PC-9 (cell line): ENCODE measurements at regions not wholly inside any gene's neighbourhood (a gene's known extent, or its start where the extent isn't known, plus 50 kb on each side); places are given as distances from the start of the nearest gene placed in this dataset.

ENCODE experiments used
- BruUV-seq: library from RNA; stranded (reverse); fragments of 400-500 nt; replicated peaks from 2 replicates; lab custom pipeline; 2021; lab: Mats Ljungman, UMichigan
- CTCF ChIA-PET: fragments of 300-600 bp; sonication (Branson Sonifier 250); formaldehyde crosslinking; loops from one replicate; lab custom pipeline; 2022; ENCODE audit warnings: antibody characterized with exemption; lab: Charles Lee
- POLR2A ChIA-PET: fragments of 300-600 bp; sonication (Branson Sonifier 250); formaldehyde crosslinking; loops from one replicate; lab custom pipeline; 2022; ENCODE audit warnings: antibody characterized with exemption; ENCODE audit not compliant: unreplicated experiment; lab: Charles Lee
- DNase-seq, 2 experiments: peaks; one replicate each; pipeline versions ENCODE4 v3.0.0 to v3.0.0-alpha.2; 2015 to 2022; ENCODE audit warnings: mixed read lengths in 1 of 2
- H2AFZ ChIP-seq: fragments of 200-600 bp; sonication (generic); 2 replicates; pipeline ENCODE4 v1.8.1; 2017; ENCODE audit warnings: antibody characterized with exemption
- H3F3A ChIP-seq: fragments of 200-600 bp; sonication (generic); 2 replicates; pipeline ENCODE4 v1.8.1; 2017; ENCODE audit warnings: antibody characterized with exemption, mild to moderate bottlenecking, low read depth; ENCODE audit not compliant: insufficient read depth
- H3K27ac ChIP-seq: fragments of 200-600 bp; sonication (generic); 2 replicates; pipeline ENCODE4 v1.6.1; 2016; ENCODE audit warnings: mixed run types
- H3K27me3 ChIP-seq: fragments of 200-600 bp; sonication (generic); 2 replicates; pipeline ENCODE4 v1.6.1; 2016; ENCODE audit warnings: low read depth, mixed run types; ENCODE audit not compliant: insufficient read depth
- H3K36me3 ChIP-seq: fragments of 200-600 bp; sonication (generic); 2 replicates; pipeline ENCODE4 v1.6.1; 2016; ENCODE audit warnings: low read depth, mixed run types
- H3K4me1 ChIP-seq: fragments of 200-600 bp; sonication (generic); replicated peaks from 2 replicates; pipeline ENCODE4 v1.6.1; 2016; ENCODE audit warnings: mixed run types; ENCODE audit not compliant: insufficient read depth
- H3K4me2 ChIP-seq: fragments of 200-600 bp; sonication (generic); 2 replicates; pipeline ENCODE4 v1.6.1; 2017; ENCODE audit warnings: mixed run types
- H3K4me3 ChIP-seq: fragments of 200-600 bp; sonication (generic); 2 replicates; pipeline ENCODE4 v1.6.1; 2016; ENCODE audit warnings: mixed run types
- H3K79me2 ChIP-seq: fragments of 200-600 bp; sonication (generic); 2 replicates; pipeline ENCODE4 v1.6.1; 2017; ENCODE audit warnings: low read depth, mixed run types
- H3K9me2 ChIP-seq: fragments of 200-600 bp; sonication (generic); 2 replicates; pipeline ENCODE4 v1.8.1; 2017; ENCODE audit warnings: mild to moderate bottlenecking; ENCODE audit not compliant: insufficient read depth
- H3K9me3 ChIP-seq: fragments of 200-600 bp; sonication (generic); 2 replicates; pipeline ENCODE4 v1.8.1; 2016; ENCODE audit warnings: low read depth; ENCODE audit not compliant: insufficient read depth
- H4K20me1 ChIP-seq: fragments of 200-600 bp; sonication (generic); 2 replicates; pipeline ENCODE4 v1.8.1; 2017; ENCODE audit not compliant: insufficient read depth
- EZH2 ChIP-seq: fragments of 200-600 bp; sonication (generic); IDR thresholded peaks from 2 replicates; pipeline ENCODE4 v1.8.0; 2017; ENCODE audit warnings: antibody characterized with exemption, low read depth
- intact Hi-C: fragments of 100-400 bp; cut with micrococcal nuclease; formaldehyde crosslinking; loops from one replicate; pipeline ENCODE4 v1.10.0; 2022; ENCODE audit not compliant: unreplicated experiment
- TF ChIP-seq, protein P1 (sequence below): fragments of 200-600 bp; sonication (generic); conservative IDR thresholded peaks from 2 replicates; pipeline ENCODE4 v1.6.1; 2017; ENCODE audit warnings: mixed run types, antibody characterized with exemption, mild to moderate bottlenecking, moderate library complexity

DNA sequence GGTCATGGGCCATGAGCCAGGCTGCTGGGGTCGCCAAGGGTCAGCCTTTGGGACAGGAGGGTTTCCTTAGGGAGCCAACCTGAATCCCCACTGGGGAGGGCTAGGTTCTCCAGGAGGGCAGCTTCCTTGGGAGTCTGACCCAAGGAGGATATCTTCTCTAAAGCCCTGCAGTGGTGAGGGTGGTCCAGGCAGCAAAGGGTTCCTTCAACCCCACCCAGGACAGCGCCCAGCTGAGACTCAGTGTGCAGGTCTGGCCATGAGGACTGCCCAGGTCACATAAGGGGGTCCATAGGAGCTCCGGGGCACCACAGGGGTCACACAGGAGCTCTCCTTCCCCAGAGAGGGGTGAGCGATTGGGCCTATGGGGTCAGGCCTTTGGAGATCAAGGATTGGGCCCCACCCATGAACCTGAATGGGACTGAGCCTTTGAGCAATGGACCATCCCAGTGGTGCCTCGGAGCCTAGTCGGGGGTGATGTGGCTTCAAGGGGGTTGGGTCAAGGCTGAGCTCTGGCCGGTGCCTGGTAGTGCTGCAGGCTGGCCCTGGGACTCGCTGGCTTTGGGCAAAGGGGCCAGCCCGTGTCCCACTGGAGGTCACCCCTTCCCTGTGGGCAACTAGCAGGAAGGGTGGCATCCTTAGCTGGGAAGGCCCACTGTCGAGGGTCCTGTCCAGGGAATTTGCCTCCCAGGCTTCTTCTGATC lies 216.5 kb downstream of the SNRPN start:
- no peaks in the 10 kb centered on the region for H3F3A ChIP-seq
- TF ChIP-seq, protein P1, sequence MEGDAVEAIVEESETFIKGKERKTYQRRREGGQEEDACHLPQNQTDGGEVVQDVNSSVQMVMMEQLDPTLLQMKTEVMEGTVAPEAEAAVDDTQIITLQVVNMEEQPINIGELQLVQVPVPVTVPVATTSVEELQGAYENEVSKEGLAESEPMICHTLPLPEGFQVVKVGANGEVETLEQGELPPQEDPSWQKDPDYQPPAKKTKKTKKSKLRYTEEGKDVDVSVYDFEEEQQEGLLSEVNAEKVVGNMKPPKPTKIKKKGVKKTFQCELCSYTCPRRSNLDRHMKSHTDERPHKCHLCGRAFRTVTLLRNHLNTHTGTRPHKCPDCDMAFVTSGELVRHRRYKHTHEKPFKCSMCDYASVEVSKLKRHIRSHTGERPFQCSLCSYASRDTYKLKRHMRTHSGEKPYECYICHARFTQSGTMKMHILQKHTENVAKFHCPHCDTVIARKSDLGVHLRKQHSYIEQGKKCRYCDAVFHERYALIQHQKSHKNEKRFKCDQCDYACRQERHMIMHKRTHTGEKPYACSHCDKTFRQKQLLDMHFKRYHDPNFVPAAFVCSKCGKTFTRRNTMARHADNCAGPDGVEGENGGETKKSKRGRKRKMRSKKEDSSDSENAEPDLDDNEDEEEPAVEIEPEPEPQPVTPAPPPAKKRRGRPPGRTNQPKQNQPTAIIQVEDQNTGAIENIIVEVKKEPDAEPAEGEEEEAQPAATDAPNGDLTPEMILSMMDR: no peak
- TF ChIP-seq EZH2: no peak
- CTCF ChIA-PET: no interaction called here
- DNase-seq: no peak
- no peaks in the 10 kb centered on the region for H3K27me3 ChIP-seq
- H3K9me3 ChIP-seq: no peaks in the 10 kb centered on the region
- H3K36me3 ChIP-seq: no peaks in the 10 kb centered on the region
- BruUV-seq: no TSS peak
- no peak overlapping the region for H3K27ac ChIP-seq
- H4K20me1 ChIP-seq: no peaks in the 10 kb centered on the region
- no peaks in the 10 kb centered on the region for H3K9me2 ChIP-seq
- intact Hi-C loops: no loop called here
- H3K4me1 ChIP-seq: no peaks in the 10 kb centered on the region
- no peak overlapping the region for H2AFZ ChIP-seq
- H3K4me2 ChIP-seq: no peak overlapping the region
- no peak overlapping the region for H3K4me3 ChIP-seq
- no peaks in the 10 kb centered on the region for H3K79me2 ChIP-seq
- POLR2A ChIA-PET: no interaction called here

DNA sequence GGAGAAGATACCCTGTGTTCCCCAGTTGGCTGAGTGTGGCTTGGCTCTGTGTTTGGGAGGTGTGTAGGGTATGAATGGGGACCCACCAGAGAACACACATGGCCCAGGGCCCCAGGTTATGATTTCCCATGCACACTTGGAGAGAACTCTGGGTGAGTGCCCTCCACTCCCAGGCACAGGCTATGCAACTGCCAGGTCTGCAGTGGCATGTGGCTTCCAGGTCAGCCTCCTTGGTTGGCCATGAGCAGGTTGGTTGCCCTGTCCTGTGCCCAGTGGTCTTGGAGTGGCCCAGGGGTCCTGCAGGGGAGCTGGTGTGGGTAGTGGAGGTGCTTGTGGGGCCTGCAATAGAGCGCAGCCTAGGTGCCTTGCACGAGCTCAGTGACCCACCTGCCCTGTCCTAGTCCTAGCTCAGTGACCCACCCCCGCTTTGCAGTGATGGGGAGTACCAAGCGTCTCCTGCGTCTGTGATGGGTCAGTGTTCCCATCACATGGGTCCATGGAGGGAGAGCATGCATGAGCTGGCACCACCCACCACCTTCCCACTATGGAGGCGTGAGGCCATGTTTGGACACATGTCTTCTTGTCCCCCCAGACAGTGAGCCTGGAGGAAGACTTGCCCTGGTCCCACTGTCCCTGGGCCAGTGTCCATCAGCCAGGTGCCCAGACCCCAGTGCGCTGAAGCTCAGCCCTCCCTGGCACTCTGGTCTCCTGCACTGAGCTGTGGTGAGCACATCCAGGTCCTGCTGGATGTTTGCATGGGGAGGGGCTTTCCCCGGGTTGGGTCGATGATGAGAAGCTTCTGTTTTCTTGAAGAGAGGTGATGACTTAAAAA lies 217.3 kb downstream of the SNRPN start:
- no peak for TF ChIP-seq EZH2
- TF ChIP-seq, protein P1: no peak
- POLR2A ChIA-PET: no interaction called here

DNA sequence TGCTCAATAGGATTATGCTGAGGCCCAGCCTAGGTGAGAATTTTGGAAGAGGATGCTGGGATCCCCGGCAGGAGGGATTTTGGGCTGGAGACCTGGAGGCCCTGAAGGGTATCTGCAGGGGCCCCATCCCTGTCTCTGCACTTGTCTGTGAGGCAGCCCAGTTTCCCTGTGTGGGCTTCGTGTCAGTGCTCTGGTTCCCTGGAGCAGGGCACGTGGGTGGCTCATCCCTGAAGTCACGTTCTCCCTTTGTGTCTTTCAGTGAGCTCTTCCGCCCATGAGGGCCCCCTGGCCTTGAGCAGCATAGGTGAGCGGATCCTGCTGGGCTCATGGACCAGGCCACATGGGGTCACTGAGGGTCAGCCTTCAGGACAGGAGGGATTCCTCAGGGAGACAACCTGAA lies 217.9 kb downstream of the SNRPN start:
- Histone ChIP-seq H3K4me1 (no peaks in the 10 kb centered on the region), H3K9me2 (no peaks in the 10 kb centered on the region), H3K9me3 (no peaks in the 10 kb centered on the region), H3F3A (no peaks in the 10 kb centered on the region), H3K4me3 (no peak overlapping the region), H3K27ac (no peak overlapping the region), H4K20me1 (no peaks in the 10 kb centered on the region), H3K36me3 (no peaks in the 10 kb centered on the region), H3K4me2 (no peak overlapping the region), H3K79me2 (no peaks in the 10 kb centered on the region), H3K27me3 (no peaks in the 10 kb centered on the region), H2AFZ (no peak overlapping the region)
- ChIA-PET POLR2A (no interaction called here), CTCF (no interaction called here)
- DNase-seq: no peak
- no TSS peak for BruUV-seq
- intact Hi-C loops: no loop called here
- TF ChIP-seq EZH2: no peak
- TF ChIP-seq, protein P1: no peak

More for the DNA sequence above, 217.3 kb downstream of the SNRPN start:
- Histone ChIP-seq H3K27me3 (no peaks in the 10 kb centered on the region), H3K9me2 (no peaks in the 10 kb centered on the region), H3K27ac (no peak overlapping the region), H3K36me3 (no peaks in the 10 kb centered on the region), H3F3A (no peaks in the 10 kb centered on the region), H3K79me2 (no peaks in the 10 kb centered on the region), H2AFZ (no peak overlapping the region), H3K4me2 (no peak overlapping the region), H3K4me3 (no peak overlapping the region), H3K4me1 (no peaks in the 10 kb centered on the region), H4K20me1 (no peaks in the 10 kb centered on the region), H3K9me3 (no peaks in the 10 kb centered on the region)
- no peak for DNase-seq
- CTCF ChIA-PET: no interaction called here
- intact Hi-C loops: no loop called here
- BruUV-seq: no TSS peak
